ENCODE measurements at regions not wholly inside any gene's neighbourhood (a gene's known extent, or its start where the extent isn't known, plus 50 kb on each side); places are given as distances from the start of the nearest gene placed in this dataset.

DNA sequence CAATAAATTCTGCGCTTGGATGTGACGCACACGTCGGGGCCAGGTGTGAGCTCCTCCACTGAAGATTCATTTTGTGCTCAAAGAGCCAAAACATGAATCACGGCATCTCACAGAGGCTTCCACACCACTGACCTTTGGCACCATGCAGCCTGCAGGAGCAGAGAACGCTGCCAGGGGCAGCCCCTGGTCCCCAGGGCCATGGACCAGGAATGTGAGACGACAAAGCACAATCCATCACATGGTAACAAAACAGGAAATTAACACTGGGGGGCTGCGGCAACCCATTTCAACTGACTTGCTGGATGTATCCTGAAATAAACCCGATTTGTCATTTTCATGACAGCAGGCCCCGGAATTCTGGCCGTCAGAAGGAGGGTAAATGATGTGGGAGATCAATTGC is 167.5 kb upstream of the IGF1R start:
- DNase-seq: no peak

DNA sequence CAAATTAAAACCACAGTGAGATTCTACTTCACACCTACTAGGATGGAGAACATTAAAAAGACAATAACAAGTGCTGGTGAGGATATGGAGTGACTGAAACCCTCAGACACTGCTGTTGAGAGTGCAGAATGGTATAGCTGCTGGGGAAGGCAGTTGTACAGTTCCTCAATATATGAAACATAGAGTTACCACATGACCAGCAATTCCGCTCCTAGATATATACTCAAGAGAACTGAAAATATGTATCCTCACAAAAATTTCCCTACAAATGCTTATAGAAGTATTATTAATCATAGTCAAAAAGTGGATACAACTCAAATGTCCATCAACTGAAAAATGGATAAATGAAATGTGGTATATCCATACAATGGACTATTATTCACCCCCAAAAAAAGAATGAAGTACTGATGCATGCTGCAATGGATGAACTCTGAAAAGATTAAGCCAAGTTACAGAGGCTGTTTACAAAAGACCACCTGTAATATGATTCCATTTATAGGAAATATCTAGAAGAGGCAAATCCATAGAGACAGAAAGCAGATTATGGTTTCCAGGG is 164.7 kb upstream of the IGF1R start:
- no peak for DNase-seq

DNA sequence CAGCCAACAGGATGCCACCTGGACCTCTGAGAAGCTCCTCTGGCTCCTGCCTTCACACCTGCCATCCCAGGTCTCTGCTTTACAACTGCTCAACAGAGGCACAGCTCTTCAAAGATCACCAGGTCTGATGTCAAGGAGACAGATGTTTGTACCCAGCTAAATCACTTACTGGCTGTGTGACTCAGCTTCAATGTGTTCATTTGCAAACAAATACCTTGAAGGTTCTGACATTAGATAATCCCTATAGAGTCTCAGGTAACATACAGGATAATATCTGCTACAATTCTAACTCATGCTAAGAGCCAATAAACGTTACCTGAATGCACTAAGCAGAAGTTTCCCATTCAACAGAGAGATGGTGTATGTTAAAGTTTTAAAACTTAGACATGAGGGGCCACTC is 163.4 kb upstream of the IGF1R start:
- DNase-seq: no peak

DNA sequence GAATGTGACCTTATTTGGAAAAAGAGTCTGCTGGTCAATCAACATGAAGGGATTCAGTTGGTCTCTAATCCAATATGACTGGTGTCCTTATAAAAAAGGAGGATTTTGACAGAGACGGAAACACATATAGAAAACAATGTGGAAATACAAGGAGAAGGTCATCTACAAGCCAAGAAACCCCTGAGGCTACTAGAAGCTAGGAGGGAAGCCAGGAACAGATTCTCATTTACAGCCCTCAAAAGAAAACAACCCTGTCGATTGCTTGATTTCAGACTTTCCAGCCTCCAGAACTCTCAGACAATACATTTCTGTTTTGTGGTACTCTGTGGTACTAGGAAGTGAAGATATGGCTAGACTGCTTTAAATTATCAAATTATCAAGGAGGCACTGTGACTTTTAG is 162.9 kb upstream of the IGF1R start:
- no peak for DNase-seq

DNA sequence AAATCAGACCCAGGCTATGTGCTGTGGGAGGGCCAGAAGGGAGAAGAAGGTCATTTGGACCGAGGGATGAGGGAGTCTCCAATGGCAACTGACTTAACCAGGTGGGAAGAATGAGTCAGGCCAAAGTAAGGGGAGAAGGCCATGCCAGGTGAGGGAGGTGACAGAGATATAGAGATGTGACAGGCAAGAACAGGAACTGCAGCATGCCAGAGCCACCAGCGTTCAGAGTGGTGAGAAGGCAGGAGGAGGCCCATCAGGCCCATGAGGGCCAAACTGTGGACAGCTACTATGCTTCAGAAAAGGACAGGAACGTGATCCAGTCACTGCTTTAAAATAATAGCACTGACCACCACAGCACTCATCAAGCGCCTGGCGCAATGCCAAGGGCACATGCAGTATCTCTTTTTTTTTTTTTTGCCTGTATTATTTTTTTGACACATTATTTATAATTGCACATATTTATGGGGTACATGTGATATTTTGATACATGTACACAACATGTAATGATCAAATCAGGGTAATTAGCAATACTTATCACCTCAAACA is 154.3 kb upstream of the IGF1R start:
- DNase-seq: no peak

DNA sequence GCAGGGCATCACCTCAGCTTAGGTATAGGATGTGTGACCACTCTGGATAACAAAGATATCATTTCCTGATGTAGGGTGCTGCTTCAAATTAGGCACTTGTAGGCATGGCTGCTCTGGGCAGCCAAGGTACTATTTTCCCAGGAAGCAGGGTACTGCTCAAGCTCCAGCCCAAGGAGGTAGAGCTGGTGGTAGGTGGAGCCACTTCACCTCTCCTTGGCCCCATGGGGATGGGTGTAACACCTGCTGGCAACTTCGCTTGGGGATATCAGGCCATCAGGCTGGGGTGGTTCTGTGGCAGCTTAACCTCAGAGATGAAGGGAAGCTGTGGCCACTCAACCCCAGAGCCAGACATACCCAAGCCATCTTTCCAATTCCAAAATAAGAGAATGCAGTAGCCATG is 147.1 kb upstream of the IGF1R start:
- DNase-seq: no peak

DNA sequence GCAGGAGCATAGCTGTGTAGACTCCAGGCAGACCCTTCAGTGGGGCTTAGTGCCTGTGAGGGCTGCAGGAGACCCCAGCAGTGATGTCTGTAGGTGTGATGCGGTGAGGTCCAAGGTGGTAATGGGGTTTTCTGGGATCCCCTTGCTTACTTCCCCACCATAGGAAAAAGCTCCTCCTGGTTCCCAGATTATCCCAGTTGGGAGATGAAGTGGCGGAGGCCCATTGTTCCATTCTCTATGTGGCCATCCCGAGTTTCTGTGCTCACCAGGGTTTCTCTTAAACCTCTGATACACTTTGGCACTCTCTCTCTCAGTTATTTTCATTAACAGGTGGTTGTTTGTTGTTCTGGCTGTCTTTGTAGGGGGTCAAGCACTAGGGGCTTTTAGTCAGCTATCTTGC is 146.7 kb upstream of the IGF1R start:
- no peak for DNase-seq

DNA sequence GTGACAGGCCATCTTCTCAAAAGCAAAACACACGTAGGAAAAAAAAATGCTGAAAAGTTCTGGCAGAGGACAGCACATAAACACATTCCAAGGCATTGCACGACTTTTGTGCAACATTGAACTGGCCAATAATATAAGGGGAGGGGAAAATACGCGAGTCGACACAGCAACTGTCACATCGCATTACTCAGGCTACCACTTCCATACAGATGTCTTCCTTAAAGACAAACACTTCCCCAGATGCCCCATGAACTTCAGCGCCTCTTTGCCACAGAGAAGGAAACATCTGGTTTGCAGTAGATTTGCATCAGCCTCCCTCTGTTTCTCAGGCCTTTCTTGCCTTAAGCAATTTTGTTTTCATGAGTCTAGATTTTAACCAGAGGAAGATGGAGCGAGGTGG is 144.4 kb upstream of the IGF1R start:
- DNase-seq: no peak

DNA sequence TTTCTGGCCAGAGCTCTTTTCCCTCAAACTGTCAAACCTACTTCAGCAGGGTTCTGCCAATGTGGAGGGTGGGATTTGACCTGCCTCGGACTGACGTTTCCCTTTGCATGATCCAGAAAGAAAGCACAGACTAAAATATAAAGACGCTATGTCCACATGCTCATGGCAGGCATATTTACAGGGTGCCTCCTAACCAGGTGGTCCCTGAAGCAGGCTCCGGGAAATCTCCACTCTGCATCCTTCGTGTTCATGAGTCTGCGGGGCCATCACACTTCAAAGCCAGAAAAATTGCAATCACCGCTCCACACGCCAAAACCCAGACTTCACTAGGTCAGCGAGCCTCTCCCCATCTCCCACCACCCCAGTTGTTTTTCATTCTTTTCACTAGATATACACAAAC is 143.3 kb upstream of the IGF1R start:
- no peak for DNase-seq

DNA sequence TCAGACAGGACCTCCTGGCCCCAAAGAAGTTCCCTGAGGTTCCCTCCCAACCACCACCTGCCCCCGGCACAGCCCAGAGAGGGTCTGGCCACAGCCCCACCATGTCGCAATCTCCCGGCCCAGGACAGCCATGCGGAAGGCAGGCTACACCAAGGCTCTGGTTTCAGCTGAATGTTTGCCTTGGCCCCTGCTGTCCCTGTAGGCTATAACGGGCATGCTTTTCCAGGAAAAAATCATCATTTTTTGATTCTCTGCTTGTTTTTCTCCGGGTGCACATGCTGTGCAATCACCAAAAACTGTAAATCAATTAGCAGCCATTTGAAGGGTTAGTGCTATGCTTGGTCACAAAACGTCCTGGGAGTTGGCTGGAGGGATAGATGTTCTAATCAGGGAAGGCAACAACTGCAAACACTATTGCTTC is 142.7 kb upstream of the IGF1R start:
- no peak for DNase-seq

DNA sequence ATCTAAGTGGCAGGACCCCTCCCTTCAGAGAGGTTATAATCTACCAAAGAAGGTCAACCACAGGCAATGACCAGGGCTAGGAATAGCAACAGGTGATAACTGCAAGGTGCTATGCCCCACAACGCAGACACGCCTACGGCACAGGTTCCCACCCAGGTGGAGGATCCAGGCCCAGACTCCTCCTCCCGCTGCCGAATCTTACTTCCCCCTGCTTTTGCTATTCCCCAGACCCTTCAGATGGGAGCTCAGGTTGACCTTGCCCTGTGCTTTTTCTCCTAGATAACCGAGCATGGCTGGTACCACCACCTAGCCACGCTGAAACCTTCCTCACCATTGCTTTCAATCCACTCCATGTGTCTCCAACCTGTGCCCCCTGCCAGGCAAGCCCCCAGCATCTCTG is 142.2 kb upstream of the IGF1R start:
- no peak for DNase-seq

DNA sequence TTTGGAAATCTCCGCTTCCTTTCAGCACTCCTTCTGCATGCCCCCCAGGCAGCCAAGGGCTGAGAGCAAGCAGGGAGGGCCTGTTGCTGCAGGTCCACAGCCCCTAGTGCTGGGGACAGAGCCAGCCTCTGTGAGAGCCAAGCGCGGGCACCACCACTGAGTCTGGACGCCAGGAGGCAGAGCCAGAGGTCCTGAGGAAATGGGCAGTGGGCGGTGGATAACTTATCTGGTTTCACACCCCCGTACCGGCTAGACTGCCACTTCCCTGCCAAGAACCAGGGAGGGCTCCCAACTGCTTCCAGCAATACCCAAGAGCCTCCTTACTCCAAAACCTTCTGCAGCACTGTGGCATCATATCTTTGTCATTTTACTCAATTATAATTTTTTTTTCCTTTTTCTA is 141.6 kb upstream of the IGF1R start:
- no peak for DNase-seq

DNA sequence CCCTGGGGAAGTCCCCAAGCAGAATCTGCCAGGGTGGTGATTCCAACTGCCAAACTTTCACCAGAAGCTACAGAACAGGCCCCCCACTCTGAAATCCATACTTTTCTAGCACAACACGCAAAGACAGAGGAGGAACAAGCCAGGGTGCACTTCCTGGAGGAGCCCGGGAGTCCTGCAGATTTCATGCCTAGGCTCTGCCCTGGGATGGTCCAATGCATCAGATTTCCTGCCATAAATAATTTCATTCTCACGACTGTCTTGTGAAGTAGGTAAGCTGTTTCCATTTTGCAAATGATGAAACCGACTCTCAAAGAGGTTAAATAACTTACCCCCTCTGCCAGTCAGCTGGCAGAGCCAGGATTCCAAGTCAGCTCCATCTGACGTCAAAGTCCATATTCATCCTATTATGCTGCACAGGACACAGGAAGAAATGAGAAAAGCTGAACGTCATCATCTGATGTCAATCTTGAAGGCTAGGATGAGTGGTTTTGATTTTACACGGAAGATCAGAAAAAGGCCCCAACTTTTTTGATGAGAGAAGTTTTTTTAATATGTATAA is 134.8 kb upstream of the IGF1R start:
- DNase-seq: no peak

DNA sequence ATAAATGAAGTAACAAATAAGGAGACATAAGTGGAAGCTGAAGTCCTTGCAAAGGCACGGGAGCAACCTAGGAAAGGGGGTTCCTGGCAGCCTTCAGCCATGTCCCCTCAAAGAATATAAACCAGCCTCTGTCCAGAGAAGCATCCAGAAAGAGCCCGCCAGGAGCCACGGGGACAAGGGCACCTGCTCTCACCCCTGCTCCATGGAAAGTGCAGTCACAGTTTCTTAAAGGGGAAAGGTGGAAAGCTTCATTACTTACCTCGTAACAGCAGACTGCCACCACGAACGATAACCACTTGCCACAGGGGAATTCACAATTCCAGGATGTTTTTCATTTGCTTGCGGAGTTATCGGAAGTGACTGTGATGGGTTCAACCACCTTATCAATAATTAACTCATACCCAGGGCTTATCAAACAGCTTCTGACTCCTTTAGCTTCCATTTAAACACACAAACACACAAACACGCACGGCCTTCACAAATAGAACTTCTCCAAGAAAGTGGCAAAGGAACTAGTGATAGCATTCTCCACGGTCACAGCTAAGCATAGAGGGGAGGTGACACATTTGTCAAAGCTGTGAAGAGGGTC is 134.2 kb upstream of the IGF1R start:
- DNase-seq: no peak

DNA sequence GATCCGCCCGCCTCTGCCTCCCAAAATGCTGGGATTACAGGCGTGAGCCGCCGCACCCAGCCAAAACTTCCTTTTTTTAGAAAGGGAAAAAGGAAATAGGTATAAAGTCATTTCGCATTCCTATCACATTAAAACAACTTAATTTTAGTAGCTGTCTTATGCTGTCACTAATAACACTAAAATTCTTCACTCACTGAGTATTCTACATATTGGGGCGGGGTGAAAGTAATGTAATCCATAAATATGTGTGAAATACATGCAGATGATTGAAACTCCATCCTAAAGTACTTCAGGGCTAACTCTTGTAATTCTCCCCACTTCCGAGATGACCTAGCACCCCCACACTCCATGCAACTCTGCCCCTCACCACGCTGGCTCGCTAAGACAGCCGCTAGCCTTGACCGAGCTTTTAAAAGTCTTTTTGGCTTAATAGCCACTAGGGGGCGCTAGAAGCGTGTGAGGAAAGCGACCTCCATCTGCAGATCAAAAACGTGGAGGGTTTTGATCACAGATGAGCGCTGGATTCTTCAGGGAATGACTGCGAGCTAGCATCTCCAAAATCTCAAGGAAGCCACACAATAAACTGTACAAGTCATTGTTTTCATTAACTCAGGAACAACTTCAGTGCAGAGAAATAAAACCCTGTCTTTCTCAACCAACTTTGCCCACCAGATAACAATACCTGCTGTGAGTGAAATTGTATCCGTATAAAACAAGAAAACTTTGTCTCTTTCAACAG is 129.3 kb upstream of the IGF1R start:
- no peak for DNase-seq

DNA sequence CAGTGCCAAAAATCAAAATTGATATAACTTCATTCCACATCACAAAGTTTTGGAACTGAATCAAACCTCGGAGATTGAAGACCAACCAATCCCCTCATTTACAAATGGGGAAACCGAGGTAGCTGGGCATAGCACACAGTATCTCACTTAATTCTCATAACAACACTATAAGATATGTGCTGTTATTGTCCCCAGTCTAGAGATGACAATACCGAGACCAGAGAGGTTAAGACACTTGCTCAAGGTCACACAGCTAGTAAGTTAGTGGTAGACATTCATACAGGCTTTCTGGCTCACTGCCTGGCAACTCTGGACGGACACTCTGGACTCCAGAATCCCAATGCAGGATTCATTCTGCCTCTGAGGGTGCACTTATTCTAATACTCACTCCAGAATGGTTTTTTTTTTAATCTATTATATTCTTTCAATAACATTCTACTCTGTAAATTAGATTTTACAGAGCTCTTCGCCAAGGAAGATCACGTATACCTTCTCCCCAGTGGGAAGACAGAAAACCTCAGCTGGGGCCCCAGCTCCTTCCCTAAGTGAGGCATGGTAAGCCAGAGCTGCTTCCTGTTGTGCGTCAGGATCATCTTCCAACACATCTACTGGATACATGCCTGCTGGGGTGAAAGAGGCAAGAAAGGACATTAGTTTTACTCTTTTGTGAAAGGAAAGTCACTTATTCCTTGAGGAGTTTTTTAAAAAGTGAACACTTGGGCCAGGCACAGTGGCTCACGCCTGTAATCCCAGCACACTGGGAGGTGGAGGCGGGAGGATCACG is 128.4 kb upstream of the IGF1R start:
- no peak for DNase-seq

DNA sequence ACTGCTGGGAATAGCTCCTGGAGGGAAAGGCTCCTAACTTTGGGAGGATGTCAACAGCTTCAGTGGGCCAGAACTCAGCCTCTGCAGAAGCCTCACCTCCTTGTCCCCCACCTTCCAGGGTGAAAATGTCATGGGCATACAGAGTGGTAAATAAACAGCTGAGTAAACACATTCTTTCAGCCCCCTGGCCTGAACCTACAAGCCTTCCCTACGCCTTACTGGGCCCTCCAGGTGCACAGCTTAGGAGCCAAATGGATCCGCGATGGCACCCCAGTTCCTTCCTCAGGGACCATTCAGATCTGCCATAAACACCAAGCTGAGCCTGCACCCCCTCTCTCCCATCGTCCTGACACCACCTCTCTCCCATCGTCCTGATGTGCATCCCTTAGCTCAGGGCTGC is 126.2 kb upstream of the IGF1R start:
- DNase-seq: no peak

DNA sequence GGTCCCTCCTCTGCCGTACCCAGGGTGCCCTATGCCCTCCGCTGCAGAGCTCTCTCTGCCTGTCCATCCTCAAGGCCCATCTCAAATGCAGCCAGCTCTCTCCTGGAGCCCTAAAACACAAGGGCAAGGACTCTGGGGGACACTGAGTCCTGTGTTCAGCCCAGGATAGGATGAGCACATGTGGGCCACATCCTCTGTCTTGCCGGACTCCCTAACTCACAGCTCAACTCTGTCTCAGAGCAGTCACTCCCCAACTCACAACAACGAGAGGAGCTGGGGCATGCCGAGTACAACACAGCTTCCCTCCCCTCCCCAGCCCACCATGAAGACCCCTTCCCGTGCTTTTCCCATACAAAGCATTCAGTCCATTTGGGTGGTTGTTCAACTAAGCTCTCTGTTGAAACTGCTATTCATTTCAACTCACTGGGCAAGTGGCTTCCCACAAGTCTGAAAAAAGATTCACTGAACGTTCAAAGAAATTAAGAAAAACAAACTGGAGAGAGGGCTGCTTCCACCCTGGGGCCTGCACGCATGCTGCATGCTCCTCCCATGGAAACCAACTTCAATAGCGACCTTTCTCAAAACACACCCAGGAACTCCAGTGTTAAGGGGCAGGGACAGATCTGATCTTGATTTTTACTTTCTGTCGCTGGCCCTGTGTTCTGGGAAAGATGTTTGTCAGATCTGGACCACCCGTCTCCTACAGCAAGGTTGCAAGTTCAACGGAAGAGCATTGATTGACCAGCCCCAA is 124.3 kb upstream of the IGF1R start:
- DNase-seq: no peak

DNA sequence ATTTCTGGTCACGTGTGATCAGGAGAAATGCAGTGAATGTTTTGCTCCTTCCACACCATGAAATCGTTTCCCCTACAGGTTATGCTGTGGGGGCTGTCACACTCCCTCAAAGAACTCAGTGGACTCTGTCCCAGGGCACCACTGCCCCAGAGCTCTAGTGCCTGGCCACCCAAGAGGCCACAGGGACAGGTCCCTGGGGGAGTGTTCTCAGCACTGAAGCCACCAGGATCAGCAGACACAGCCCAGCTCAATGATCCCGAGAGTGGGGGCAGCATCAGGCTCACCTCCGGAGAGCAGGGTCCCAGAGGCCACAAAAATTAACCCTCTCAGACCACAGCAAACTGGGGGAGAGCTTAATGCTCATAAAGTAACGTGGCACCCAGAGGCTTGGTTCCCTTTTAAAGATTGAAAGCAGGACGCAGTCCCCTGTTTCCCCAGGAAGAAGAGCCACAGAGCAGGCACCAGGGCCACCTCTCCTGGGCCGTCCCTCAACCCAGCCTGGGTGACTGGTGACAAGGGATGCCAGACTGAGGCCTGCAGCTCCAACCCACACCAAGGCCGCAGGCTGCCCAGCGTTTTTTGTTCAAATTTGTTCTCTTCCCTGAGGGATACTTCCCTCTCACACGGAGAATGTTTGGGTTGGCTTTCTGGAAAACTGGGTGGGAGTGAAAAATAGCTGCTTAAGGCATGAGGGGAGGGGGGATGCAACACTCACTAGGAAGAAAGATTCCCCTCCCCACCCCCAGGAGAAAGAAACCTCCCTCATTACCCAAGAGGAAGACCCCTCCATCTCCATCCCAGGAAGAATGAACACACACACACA is 123.3 kb upstream of the IGF1R start:
- no peak for DNase-seq

DNA sequence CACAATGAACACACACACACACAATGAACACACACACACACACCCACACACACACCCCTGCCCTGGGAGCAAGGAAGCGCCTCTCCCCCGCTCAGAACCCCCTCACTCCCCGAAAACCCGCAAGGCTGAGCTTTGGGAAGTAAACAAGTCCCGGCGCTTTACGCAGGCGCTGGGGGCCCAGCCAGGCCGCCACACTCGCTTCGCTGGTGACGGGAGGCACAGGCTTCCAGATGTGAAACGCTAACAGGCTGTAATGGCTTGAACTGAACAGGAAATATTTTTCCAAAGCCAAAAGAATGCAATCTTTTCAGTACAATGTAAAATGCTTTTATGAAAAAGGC is 122.7 kb upstream of the IGF1R start:
- DNase-seq: no peak

DNA sequence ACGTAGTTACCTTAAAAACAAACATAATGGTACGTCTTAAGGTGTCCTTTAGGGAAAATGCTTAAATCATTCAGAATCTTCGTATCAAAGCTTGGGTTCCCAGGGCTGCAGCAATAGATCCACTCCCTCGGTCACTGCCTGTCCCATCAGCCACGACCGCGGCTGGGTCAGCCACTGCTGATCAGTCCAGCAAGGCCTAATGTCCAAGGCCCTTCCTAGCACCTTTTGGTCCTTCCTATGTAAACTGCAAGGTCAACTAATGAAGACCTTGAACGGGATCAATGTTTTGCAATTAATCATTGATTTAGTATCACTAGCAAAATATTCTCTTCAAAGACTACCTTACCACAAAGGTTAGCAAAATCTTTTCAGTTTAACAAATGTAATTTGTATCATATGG is 122.2 kb upstream of the IGF1R start:
- no peak for DNase-seq
